Right kidney (tissue), 1 donor: ENCODE measurements at regions not wholly inside any gene's neighbourhood (a gene's known extent, or its start where the extent isn't known, plus 50 kb on each side); places are given as distances from the start of the nearest gene placed in this dataset.

Source experiments
- DNase-seq: peaks from one replicate; pipeline ENCODE4 v3.0.0-alpha.2; 2016

DNA sequence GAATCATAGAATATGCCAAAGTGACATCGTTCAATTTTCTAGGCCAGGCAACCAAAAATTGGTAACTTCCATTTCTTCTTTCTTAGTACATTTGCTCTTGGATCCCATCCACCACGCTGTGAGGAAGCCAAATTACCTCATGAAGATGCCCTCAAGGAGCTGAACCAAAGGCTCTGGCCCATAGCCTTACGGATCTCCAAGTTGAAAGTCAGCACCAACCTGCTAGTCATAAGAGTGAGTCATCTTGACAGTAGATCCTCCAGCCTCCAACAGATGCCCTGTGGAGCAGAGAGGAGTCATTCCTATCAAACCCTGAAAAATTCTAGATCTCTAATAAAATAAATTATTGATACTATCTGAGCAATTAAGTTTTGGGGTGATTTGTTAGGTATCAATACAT, 322.5 kb upstream of the COL8A1 start:
- DNase-seq = no peak

DNA sequence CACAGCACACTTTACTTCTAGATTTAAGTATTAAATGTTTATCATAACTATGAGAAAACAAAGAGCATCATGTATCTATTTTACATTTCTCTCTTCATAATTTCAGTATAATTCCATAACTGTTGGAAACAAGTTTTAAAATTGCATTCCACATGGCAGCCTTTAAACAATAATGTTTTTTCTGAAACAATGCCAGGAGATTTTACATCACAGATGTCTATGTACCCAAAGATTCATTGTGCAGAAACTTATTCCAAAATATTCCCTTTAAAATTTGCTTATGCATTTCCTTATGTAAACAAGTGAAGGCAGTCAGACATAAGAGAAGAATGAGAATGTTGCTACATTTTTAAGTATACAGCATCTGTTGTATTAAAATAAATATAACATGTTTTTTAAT, 324.9 kb upstream of the COL8A1 start:
- no peak for DNase-seq

DNA sequence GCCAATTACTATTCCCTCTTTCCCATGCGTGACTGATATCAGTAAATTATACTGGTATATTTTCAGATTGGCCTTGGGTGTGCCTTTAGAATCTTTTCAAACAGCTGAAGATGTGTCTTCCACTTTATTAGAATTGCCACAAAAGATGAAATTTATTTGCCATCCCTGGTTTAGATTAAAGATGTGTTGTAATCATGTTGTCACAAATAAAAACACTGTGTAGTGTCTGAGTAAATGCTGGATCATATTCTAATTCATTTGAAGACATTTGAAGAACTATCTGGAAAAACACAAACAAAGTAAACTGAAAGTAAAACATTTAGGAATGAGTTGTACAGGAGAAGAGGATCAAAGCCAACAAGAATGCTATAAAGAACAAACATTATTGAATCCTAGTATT, 339.7 kb upstream of the COL8A1 start:
- DNase-seq = no peak

DNA sequence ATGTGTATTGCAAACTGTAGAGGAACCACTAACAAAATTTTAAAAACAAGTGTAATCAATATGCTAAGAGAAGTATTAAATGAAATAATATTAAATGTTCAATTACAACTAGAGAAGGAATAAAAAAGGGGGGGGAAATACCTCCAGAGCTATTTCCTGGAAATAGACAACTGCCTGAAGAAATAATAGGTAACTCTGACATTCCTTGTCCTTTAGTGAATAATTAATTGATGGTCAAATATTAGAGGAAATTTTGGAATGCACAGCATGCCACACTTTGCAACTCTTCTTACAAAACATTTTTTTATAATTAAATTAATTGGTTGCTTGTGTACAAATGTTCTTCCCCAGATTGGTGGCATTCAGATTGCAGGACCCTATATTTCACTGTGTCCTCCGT, 342.6 kb upstream of the COL8A1 start:
- DNase-seq = no peak

DNA sequence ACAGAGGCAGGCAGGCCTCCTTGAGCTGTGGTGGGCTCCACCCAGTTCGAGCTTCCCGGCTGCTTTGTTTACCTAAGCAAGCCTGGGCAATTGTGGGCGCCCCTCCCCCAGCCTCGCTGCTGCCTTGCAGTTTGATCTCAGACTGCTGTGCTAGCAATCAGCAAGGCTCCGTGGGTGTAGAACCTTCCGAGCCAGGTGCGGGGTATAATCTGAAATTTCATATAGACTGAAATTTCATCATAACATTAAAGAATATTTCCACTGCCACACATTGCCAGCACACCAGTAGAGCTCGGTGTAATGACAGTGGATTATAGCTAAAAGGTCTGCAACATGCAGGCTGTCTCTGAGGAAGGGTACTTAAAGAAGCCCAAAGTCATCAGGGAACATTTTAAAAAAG, 344.3 kb upstream of the COL8A1 start:
- peak; percentile 17 for DNase-seq

GRCh38 chr3:99287876-99288275, 350.5 kb upstream of the COL8A1 start:
- no peak for DNase-seq

DNA sequence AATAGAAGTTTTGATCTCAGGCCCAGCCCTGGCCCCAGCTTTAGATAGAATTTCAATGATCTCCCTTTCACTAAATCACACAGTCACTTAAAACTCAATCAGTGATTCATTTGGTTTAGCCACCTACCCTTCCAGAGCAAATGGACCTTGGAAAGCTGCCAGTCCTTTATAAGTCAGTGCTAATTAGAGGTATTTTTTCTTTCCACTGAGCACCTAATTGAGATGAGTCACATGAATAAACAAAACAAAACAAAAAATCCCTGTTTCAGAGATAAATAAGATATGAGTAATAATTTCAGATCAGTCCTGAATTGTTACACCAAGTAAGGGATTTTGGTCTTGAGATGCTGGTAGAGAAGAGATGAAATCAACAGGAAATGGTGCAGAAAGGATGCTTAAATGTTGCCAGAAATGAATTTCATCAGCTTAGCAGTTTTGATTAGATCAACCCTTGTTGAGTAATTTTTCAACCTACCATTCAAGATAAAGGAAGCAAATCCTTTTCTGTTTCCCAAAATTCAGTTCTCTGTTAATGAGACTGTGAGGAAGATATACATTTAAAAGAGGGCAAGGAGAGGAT, 352.0 kb upstream of the COL8A1 start:
- DNase-seq = no peak

DNA sequence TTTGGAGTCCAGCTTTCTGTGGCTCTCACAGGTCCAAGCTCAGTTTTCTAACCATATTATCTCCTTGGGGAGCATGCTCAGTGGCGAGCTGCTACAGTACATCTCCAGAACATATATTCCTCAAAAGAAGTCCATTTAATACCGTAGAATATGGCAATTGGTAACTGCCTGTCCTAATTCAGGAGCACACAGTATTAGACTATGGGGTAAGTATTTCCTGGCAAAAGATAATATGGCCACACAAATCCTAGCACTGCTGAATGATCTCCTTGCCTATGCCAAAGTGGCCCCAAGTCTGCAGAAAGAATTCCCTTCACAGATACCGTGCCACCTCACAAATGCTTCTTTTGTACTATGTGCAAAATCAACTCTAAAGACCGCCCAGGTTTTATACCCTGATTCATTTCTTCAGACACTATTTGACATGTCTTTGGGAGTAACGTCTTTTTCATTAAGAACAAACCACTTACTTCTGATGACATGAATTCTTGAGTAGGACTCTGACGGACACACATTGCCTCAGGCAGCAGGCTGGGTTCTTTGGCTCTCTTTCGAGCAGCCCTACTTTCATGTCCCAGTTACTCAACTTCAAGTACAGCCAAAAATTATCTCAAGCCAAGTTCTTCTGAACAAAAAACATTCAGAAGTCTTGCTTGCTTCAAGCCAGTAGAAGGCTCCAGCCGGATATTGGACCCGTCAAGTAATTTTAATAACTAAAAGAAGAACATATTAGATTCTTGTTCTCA, 368.3 kb upstream of the DCBLD2 start:
- no peak for DNase-seq

GRCh38 chr3:99256788-99257187, 355.3 kb upstream of the DCBLD2 start:
- no peak for DNase-seq

GRCh38 chr3:99253963-99254355, 352.5 kb upstream of the DCBLD2 start:
- DNase-seq = no peak

GRCh38 chr3:99250821-99251355, 349.4 kb upstream of the DCBLD2 start:
- DNase-seq = no peak

GRCh38 chr3:99250272-99250671, 348.8 kb upstream of the DCBLD2 start:
- no peak for DNase-seq

DNA sequence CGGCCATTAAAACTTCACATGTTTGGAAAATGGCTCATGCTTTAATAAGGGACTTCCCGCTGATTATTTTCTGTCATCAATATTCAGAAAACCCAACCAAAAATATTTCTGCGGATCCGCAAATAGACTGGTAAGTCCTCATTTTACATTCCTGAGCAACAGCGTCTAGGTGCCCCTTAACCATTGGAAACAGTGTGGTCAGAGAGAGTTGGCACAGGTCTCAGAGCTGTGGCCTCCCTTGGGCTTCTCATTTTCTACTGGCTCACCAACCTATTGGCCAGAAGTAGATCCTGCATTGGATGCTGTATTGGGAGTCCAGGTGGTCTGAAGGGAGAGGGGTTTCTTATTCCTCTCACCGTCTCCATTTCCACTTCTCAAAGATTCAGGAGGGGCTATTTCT, 348.1 kb upstream of the DCBLD2 start:
- DNase-seq = no peak

DNA sequence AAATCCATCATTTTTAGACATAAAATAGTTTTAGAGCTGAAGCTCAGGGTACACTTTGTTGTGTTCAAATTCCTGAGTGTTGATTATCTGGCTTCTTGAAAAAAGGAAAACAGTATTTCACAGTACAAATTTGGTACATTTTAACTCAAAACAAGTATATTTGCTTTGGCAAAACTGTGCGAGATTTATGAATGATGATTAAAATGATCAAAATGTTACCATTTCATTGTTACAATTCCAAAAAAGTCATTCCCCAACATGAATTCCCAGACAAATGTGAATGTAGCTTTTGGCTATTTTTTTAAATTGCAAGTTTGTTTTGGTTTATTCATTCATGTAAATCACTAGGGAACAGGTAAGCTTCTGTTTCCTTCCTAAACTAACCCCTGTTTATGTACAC, 347.4 kb upstream of the DCBLD2 start:
- DNase-seq = no peak

DNA sequence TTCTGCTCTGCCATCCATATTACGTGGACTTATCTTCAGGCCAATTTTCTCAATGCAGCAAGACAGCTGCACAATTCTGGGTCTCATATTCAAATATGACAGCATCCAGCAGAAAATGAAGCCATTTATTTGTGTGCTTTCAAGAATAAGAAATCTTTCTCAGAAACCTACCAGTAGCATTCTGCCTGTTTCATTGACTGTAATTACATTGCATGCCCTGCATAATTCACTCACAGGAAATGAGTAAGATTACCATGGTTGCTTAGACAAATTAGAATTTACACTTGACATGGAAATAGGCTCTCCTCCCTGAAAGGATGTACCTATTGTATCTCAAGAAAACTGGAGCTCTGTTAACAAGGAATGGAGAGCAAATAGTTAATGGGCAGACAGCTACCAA, 346.6 kb upstream of the DCBLD2 start:
- no peak for DNase-seq

DNA sequence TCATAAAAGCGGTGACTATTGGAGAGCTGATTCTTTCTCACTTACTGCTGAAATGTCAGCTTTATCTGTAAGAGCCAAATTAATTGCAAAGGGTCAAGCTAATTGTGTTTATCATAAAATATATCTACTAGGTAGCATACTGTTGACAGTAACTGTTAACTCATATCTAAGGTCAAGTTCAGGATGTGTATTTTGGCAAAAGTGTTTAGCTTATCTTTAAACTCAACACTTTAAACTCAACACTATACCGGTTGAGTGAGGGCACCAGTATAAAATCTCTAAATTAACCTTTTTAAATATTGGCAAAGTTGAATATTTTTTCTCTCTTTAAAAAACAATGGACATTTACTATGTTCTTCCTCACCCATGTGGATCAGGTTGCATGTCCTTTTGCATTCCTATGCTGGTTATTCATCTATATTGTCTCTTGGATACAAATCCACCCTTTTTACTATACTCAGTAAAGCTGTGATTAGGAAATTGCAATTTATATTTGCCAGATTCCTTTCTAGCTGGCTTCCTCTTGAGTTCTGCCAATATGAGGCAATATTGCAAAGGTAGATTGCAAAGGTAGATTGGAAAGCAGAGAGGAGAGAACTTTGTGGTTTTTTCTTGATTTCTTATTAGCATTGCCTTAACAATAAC, 344.6 kb upstream of the DCBLD2 start:
- no peak for DNase-seq

GRCh38 chr3:99242271-99242670, 340.8 kb upstream of the DCBLD2 start:
- no peak for DNase-seq

- no peak for DNase-seq
Measured at GRCh38 chr3:99240700-99241099, 339.2 kb upstream of the DCBLD2 start.

DNA sequence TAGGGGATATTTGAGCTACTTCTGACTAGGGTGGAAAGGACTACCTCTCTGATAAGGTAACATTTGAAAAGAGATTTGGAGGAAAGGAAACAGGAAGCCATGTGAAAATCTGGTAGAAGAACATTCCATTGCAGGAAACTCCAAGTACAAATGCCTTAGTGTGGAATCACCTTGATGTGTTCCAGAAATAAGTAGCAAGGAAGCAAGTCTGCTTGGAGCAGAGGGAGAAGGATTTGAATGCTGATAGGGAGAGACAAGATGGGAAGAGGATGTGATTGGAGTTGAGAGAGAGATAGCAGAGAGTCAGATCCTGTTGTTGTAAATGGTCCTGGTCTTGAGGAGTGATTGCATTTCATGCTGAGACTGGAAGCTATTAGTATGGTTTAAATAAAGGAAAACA, 335.1 kb upstream of the DCBLD2 start:
- DNase-seq = no peak

GRCh38 chr3:99232696-99233095, 331.2 kb upstream of the DCBLD2 start:
- no peak for DNase-seq

- DNase-seq = no peak
Measured at GRCh38 chr3:99218468-99218867, 317.0 kb upstream of the DCBLD2 start.

GRCh38 chr3:99212969-99213368, 311.5 kb upstream of the DCBLD2 start:
- DNase-seq = no peak

DNA sequence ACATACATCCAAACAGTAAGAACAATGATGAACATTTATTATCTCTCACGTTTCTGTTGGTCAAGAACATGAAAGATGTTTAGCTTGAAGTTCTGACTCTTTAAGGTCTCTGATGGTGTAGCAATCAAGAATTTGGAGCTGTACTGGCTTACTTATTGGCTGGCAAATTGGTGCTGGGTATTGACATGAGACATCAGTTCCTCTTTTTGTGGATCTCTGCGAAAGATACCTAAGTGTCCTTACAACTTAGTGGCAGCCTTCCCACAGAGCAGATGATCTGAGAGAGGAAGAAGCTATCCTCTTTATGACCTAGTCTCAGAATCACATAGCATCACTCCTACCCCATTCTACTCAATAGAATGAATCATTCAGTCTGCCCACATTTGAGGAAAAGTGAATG, 309.8 kb upstream of the DCBLD2 start:
- DNase-seq = no peak

GRCh38 chr3:99199021-99199420, 297.5 kb upstream of the DCBLD2 start:
- DNase-seq = no peak
